Uterus (tissue), 2 donors: ENCODE measurements at regions not wholly inside any gene's neighbourhood (a gene's known extent, or its start where the extent isn't known, plus 50 kb on each side); places are given as distances from the start of the nearest gene placed in this dataset.

Source experiments
- POLR2A ChIP-seq, 2 donors: fragments of 450-650 bp; IDR thresholded peaks; one replicate each; pipeline ENCODE4 v1.6.1; 2016; ENCODE audit warnings: antibody characterized with exemption in 2 of 2, mild to moderate bottlenecking in 1 of 2, moderate library complexity in 1 of 2
- TF ChIP-seq, protein P1 (sequence below), 4 experiments: fragments of 200-600 bp in 2 of 4; fragments of 450-650 bp in 2 of 4; sonication (generic) in 2 of 4; IDR thresholded peaks; one replicate each; pipeline ENCODE4 v1.5.1; 2016 to 2019; ENCODE audit warnings: antibody characterized with exemption in 4 of 4, mild to moderate bottlenecking in 2 of 4, moderate library complexity in 1 of 4

DNA sequence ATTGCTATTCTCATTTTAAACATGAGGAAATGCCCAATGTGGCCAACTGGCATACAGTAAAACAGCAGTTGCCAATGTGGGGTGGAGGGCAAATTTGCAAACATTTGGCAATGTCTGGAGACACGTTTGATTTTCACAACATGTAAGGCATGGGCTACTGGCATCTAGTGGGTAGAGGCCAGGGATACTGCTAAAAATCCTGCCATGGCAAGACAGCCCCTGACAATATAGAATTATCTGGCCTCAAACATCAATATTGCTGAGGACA lies 168.6 kb downstream of the KCNE4 start:
- TF ChIP-seq, protein P1, sequence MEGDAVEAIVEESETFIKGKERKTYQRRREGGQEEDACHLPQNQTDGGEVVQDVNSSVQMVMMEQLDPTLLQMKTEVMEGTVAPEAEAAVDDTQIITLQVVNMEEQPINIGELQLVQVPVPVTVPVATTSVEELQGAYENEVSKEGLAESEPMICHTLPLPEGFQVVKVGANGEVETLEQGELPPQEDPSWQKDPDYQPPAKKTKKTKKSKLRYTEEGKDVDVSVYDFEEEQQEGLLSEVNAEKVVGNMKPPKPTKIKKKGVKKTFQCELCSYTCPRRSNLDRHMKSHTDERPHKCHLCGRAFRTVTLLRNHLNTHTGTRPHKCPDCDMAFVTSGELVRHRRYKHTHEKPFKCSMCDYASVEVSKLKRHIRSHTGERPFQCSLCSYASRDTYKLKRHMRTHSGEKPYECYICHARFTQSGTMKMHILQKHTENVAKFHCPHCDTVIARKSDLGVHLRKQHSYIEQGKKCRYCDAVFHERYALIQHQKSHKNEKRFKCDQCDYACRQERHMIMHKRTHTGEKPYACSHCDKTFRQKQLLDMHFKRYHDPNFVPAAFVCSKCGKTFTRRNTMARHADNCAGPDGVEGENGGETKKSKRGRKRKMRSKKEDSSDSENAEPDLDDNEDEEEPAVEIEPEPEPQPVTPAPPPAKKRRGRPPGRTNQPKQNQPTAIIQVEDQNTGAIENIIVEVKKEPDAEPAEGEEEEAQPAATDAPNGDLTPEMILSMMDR (IDR thresholded peaks at IDR 0.05) = no peak
- TF ChIP-seq POLR2A (IDR thresholded peaks at IDR 0.05) = no peak
